Hepatocyte (in vitro differentiated cells): ENCODE measurements at regions not wholly inside any gene's neighbourhood (a gene's known extent, or its start where the extent isn't known, plus 50 kb on each side); places are given as distances from the start of the nearest gene placed in this dataset.

Source experiments
- DNase-seq: peaks from one replicate; pipeline ENCODE4 v3.0.0-alpha.2; 2016; ENCODE audit warnings: low spot score
- H2AFZ ChIP-seq: fragments of 200-600 bp; sonication (generic); 2 replicates; pipeline ENCODE4 v1.6.0; 2016; ENCODE audit warnings: antibody characterized with exemption, mild to moderate bottlenecking
- H3K27ac ChIP-seq: fragments of 200-600 bp; sonication (generic); 2 replicates; pipeline ENCODE4 v1.5.1; 2016; ENCODE audit warnings: mild to moderate bottlenecking
- H3K27me3 ChIP-seq: fragments of 200-600 bp; sonication (generic); 2 replicates; pipeline ENCODE4 v1.6.1; 2016
- H3K36me3 ChIP-seq: fragments of 200-600 bp; sonication (generic); replicated peaks from 2 replicates; pipeline ENCODE4 v1.5.1; 2016; ENCODE audit warnings: low read depth; ENCODE audit not compliant: insufficient read depth
- H3K4me1 ChIP-seq: fragments of 200-600 bp; sonication (generic); 2 replicates; pipeline ENCODE4 v1.5.1; 2016; ENCODE audit warnings: mild to moderate bottlenecking, moderate library complexity; ENCODE audit not compliant: insufficient read depth
- H3K4me2 ChIP-seq: fragments of 200-600 bp; sonication (generic); 2 replicates; pipeline ENCODE4 v1.6.0; 2016
- H3K4me3 ChIP-seq: fragments of 200-600 bp; sonication (generic); 2 replicates; pipeline ENCODE4 v1.5.1; 2016; ENCODE audit warnings: mild to moderate bottlenecking
- H3K79me2 ChIP-seq: fragments of 200-600 bp; sonication (generic); 2 replicates; pipeline ENCODE4 v1.6.0; 2017; ENCODE audit warnings: mild to moderate bottlenecking
- H3K9me2 ChIP-seq: fragments of 200-600 bp; sonication (generic); replicated peaks from 2 replicates; pipeline ENCODE4 v1.6.0; 2017; ENCODE audit warnings: mild to moderate bottlenecking; ENCODE audit not compliant: insufficient read depth
- H3K9me3 ChIP-seq: fragments of 200-600 bp; sonication (generic); 2 replicates; pipeline ENCODE4 v1.5.1; 2016; ENCODE audit warnings: low read depth, mild to moderate bottlenecking
- H4K20me1 ChIP-seq: fragments of 200-600 bp; sonication (generic); 2 replicates; pipeline ENCODE4 v1.6.0; 2016; ENCODE audit warnings: mild to moderate bottlenecking; ENCODE audit not compliant: insufficient read depth, poor library complexity, severe bottlenecking
- EZH2 ChIP-seq: fragments of 200-600 bp; sonication (generic); IDR thresholded peaks from 2 replicates; pipeline ENCODE4 v1.6.1; 2016; ENCODE audit warnings: antibody characterized with exemption, mild to moderate bottlenecking, borderline replicate concordance
- EZH2phosphoT487 ChIP-seq: fragments of 200-600 bp; sonication (generic); IDR thresholded peaks from one replicate; pipeline ENCODE4 v1.6.1; 2018; ENCODE audit warnings: antibody characterized with exemption, mild to moderate bottlenecking, low read depth, moderate library complexity; ENCODE audit not compliant: unreplicated experiment, severe bottlenecking
- WGBS: methylation state at CpG from one replicate; pipeline ENCODE4 v1.1.6; 2016; ENCODE audit warnings: low lambda C conversion rate; ENCODE audit errors: missing lambda C conversion rate; 5-methylcytosine and 5-hydroxymethylcytosine counted together
- TF ChIP-seq, protein P1 (sequence below): fragments of 200-600 bp; sonication (generic); IDR thresholded peaks from 2 replicates; pipeline ENCODE4 v1.5.1; 2016; ENCODE audit warnings: antibody characterized with exemption, mild to moderate bottlenecking; ENCODE audit not compliant: poor library complexity

DNA sequence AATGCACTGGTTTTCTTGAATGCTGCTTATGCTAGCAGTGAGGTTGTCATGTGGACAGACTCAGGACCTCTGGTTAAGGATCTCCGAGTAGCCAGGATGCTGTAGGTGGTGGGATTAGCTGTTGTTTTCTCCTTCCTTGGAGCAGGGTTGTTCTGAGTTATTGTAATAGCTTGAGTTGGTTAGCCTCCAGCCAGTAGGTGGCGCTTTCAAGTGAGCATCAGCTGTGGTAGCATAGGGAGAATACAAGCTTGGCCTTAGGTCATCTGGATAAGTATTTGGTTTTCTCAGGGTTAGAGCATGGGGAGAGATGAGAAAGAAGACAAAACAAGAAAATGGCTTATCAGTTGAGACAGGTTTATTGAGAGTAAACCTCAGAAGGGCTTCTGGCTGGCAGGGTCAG, 299.7 kb upstream of the FBXO33 start:
- TF ChIP-seq, protein P1, sequence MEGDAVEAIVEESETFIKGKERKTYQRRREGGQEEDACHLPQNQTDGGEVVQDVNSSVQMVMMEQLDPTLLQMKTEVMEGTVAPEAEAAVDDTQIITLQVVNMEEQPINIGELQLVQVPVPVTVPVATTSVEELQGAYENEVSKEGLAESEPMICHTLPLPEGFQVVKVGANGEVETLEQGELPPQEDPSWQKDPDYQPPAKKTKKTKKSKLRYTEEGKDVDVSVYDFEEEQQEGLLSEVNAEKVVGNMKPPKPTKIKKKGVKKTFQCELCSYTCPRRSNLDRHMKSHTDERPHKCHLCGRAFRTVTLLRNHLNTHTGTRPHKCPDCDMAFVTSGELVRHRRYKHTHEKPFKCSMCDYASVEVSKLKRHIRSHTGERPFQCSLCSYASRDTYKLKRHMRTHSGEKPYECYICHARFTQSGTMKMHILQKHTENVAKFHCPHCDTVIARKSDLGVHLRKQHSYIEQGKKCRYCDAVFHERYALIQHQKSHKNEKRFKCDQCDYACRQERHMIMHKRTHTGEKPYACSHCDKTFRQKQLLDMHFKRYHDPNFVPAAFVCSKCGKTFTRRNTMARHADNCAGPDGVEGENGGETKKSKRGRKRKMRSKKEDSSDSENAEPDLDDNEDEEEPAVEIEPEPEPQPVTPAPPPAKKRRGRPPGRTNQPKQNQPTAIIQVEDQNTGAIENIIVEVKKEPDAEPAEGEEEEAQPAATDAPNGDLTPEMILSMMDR = no peak
- no peak for TF ChIP-seq EZH2
- TF ChIP-seq EZH2phosphoT487 = no peak
- Histone ChIP-seq H3K79me2 (no peaks in the 10 kb centered on the region), H3K4me2 (no peak overlapping the region), H3K4me1 (no peaks in the 10 kb centered on the region), H3K9me2 (no peaks in the 10 kb centered on the region), H3K27me3 (no peaks in the 10 kb centered on the region), H3K27ac (no peak overlapping the region), H4K20me1 (no peaks in the 10 kb centered on the region), H2AFZ (no peak overlapping the region), H3K36me3 (no peaks in the 10 kb centered on the region), H3K9me3 (no peaks in the 10 kb centered on the region), H3K4me3 (no peak overlapping the region)
- WGBS = 76% methylated on average over 2 of the region's 2 CpGs
- DNase-seq = no peak

DNA sequence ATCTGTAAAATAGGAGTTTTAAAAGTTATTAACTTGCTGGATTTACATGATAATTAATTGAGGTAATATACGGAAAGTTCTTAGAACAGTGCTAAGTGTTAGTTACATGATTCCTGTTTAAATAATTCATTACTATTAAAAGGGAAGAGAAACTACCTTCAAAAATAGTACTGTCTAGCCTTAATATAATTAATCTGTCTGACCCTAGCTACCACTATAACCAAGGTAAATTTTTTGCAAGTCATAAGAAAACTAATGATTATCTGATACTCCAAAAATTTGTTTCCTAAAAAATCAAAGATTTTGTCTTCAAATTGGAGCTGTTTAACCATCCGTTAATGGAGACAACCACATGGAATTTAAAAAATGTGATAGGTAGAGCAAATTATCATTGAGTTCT, 294.3 kb upstream of the FBXO33 start:
- Histone ChIP-seq H3K27me3 (no peaks in the 10 kb centered on the region), H3K27ac (no peak overlapping the region), H4K20me1 (no peaks in the 10 kb centered on the region), H3K4me2 (no peak overlapping the region), H3K9me3 (no peaks in the 10 kb centered on the region), H3K4me1 (no peaks in the 10 kb centered on the region), H3K9me2 (no peaks in the 10 kb centered on the region), H2AFZ (no peak overlapping the region), H3K36me3 (no peaks in the 10 kb centered on the region), H3K79me2 (no peaks in the 10 kb centered on the region), H3K4me3 (no peak overlapping the region)
- TF ChIP-seq EZH2 (no peak), EZH2phosphoT487 (no peak)
- TF ChIP-seq, protein P1 = no peak
- no peak for DNase-seq
- 94% methylated on average over 2 of the region's 2 CpGs for WGBS

DNA sequence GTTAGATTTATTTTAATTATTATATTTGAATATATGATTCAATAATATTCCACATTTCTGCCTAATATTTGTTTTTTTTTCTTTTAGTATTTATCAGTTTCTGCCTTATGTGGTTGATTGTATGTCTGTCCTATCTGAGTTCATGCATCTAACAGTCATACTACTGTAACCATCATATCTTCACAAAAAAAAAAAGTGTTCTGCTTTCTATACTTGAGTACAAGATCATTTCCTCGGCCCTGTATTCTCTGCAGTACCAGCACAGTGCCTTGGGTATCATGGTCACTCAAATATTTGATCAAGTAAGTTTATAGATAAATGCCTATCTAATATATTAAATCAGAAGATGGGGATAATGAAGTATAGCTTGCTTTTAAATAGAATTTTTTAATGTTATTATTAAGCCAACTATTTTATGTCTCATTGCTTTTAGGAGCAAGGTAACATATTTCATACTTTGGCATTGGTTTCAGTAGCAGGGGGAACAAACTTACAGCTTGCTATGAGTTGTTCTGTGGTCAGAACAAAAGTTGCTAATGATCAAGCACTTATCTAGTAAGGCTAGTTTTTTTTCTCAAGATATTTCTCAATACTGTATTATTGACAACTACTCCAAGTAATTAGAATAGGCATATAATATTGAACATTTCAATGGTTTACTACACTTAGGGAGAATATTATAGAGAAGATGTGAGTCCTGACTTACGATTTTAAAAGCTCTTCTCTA, 290.5 kb upstream of the FBXO33 start:
- Histone ChIP-seq H3K4me2 (no peak overlapping the region), H3K9me2 (no peaks in the 10 kb centered on the region), H3K36me3 (no peaks in the 10 kb centered on the region), H3K9me3 (no peaks in the 10 kb centered on the region), H3K27ac (no peak overlapping the region), H3K27me3 (no peaks in the 10 kb centered on the region), H3K4me1 (no peaks in the 10 kb centered on the region), H3K79me2 (no peaks in the 10 kb centered on the region), H4K20me1 (no peaks in the 10 kb centered on the region), H3K4me3 (no peak overlapping the region), H2AFZ (no peak overlapping the region)
- TF ChIP-seq, protein P1 = no peak
- no peak for TF ChIP-seq EZH2
- DNase-seq = no peak
- WGBS = 87% methylated on average over 2 of the region's 2 CpGs
